OCI-LY1 (cell line): ENCODE measurements at regions not wholly inside any gene's neighbourhood (a gene's known extent, or its start where the extent isn't known, plus 50 kb on each side); places are given as distances from the start of the nearest gene placed in this dataset.

Experiments used
- CTCF ChIP-seq: fragments of 200-600 bp; sonication (generic), shearing (Covaris generic); IDR thresholded peaks from 2 replicates; pipeline ENCODE4 v1.5.1; 2017; ENCODE audit warnings: mild to moderate bottlenecking, antibody characterized with exemption, low read length, moderate library complexity, mixed read lengths
- EZH2 ChIP-seq: fragments of 200-600 bp; sonication (generic), shearing (Covaris generic); IDR thresholded peaks from 2 replicates; pipeline ENCODE4 v1.8.0; 2017; ENCODE audit warnings: borderline replicate concordance, mixed run types, mild to moderate bottlenecking, antibody characterized with exemption, low read length, moderate library complexity, mixed read lengths

DNA sequence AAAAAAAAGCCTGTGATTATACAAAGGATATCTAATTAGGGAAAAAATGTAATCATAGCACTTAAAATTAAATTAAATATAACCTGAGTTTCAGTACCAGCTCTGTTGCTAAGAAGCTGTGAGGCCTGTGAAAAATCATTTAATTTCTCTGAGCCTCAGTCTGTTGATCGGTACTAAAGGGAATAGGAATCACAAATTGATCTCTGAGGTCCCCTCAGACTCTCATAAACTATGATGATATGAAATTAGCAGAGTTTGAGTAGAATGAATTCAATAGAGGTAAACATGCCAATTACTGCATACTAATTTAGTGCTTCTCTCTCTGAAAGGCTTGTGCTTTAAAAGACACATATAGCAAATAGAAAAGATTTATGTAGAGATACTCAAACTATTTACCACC lies 416.8 kb upstream of the NCAM2 start:
- TF ChIP-seq CTCF (no peak), EZH2 (no peak)
